Skin of body (tissue), 1 donor: ENCODE measurements at regions not wholly inside any gene's neighbourhood (a gene's known extent, or its start where the extent isn't known, plus 50 kb on each side); places are given as distances from the start of the nearest gene placed in this dataset.
A peak's percentile ranks its signal among the peaks of the same experiment; 100 is the strongest.
"Not testable (repeated sequence)": the region's sequence is repeated elsewhere in the genome, so short reads cannot be mapped to it uniquely, and the experiment has no call there.

Source experiments
- DNase-seq: peaks from one replicate; lab custom pipeline; 2025; lab: John Stamatoyannopoulos, UW

DNA sequence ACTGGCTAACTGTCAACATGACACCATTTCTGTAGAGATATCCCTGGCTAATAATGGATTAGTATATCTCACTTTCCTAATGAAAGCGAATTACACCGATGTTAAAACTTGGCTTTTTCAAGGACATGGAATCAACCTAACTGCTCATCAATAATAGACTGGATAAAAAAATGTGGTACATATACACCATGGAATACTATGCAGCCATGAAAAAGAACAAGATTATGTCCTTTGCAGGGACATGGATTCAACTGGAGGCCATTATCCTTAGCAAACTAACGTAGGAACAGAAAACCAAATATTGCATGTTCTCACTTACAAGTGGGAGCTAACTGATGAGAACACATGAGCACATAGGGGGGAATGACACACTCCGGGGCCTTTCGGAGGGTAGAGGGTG, 62.6 kb downstream of the ZIC1 start:
- DNase-seq: no peak

DNA sequence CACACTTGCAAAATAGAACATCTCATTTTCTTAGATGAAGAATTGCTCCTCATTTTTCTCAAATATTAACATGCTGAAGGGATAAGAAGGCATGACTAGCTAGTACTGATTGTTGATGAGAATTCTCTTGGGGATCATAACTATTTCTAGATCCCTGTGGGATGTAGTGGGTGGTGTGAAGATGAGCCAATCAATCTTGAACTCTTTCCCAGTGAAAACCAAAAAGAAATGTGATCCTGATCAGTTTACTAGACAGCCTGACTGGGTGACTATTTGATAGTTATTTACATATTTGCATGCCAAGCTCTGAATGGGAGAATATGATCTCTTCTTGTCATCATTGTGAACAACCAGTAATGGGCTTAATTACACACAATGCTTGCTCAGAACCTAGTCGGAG, 63.7 kb downstream of the ZIC1 start:
- DNase-seq: no peak

- no peak for DNase-seq
Measured at GRCh38 chr3:147483145-147483544, 74.0 kb downstream of the ZIC1 start.

DNA sequence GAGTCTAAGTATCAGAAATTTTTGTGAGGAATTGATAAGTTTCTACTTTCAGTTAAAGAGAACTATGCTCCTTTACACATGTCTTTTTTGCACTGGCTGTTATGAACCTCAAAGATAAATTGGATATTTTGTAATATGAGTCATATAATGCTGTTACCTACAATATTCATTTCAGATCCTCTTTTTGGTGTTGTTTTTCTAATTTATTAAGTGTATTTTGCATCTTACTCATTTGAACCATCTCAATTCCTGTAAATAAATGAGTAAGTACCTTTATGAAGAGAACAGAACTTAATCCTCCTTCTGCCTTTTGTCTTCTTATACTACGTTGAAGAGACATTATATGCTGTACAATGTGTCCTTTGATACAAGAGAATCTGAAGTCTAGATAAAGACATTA, 74.4 kb downstream of the ZIC1 start:
- DNase-seq: no peak

- no peak for DNase-seq
Measured at GRCh38 chr3:147493065-147493464, 83.9 kb downstream of the ZIC1 start.

DNA sequence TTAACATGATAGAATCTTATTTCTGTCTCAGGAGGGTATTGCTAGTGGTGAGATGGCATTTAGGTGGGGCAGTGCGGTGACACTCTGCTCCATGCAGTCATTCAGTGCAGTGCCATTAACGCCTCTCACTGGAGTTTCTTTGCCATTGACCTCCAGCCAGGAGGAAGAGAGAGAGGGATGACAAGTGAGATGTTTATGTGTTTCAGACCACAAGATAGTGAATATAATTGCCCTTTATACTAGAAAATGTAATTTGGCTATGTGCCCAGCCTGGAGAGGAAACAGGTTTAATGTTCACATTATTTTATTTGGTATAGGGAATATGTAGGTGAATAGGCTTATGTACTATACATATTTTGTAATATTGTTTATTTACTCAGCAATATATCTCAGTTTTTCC, 84.5 kb downstream of the ZIC1 start:
- DNase-seq: no peak

GRCh38 chr3:147497286-147497685, 88.1 kb downstream of the ZIC1 start:
- no peak for DNase-seq

DNA sequence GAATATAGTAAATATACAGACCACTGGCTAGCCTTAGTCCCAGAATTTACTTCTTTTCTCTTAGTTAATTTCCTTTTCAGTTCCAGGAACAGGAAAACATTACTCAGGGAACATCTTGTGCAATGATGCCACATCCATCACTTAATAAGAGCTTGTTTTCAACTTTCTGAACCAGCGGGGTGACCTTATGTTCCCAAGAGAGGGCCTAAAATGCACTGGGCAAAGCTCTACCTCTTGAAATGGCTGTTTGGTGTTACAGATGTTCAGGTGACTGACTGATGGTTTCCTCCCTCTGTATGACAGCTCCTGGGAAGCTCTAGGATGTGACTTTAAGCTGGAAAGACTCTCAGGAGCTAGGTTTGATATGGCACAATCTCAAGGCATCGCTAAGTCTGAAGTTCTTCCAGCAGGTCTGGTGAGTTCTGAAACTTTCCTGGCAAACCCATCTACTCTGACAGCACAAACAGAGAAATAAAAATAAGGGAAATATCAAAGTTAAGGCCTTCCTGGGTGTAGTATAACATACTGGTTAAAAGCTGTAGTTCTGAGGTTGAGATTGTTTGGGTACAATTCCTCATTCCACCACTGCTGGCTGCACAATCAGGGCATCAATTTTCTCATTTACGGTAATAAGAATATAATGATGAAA, 98.6 kb downstream of the ZIC1 start:
- DNase-seq: no peak

- DNase-seq: no peak
Measured at GRCh38 chr3:147509448-147509847, 100.3 kb downstream of the ZIC1 start.

DNA sequence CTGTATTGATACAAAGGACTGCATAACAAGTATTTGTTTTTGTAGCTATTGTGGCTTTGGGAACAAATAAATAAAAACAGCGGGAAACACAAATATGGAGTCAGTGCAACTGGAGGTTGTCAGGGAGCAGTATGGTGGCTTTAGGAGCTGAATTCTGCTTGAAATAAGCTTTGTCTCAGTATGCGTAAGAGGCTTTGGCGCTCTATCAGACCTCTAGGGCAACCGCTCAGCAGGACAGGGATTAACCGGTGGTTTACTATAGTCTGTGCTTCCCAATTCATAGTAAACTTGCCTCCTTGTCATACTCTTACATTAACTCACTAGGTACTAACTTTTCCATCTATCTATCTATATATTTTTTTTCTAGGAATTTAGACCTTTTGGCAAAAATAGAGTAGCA, 104.6 kb downstream of the ZIC1 start:
- DNase-seq: no peak

DNA sequence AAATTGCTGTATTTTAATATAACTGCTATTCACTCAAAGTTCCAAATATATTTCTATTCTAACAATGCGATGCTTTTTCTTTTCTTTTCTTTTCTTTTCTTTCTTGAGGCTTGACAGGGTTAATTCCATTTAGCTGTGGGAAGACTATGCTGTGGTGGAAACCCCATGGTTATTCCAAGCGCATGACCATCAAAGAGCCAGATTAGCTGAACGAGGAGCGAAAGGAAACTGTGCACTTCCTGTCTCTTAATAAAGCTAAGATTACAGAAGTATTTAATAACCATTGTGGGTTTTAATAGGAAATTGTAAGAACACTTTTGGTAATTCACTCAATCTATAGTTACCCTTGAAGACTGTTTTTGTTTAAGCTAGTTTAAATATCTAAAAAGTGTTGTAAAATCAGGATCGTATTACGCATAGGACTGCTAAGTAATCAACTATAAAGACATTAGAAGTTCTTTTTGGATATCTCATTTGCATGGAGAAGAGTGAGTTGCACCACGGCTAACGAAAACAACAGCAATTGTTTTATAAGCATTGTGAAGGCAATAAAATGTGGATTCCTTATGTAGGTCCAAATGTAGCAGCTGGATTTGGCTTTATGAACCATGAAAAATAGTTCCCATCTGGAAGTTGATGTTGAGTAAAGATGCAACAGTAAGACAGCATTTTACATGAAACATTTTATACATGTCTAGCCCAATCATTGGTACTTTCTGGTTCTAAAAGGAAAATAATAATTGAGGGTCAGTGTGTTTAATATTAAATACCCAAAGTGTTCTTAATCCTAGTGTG, 105.4 kb downstream of the ZIC1 start:
- peak; percentile 37 for DNase-seq

- no peak for DNase-seq
Measured at GRCh38 chr3:147518465-147518864, 109.3 kb downstream of the ZIC1 start.

- DNase-seq: no peak
Measured at GRCh38 chr3:147521646-147522045, 112.5 kb downstream of the ZIC1 start.

- not testable (repeated sequence) for DNase-seq
Measured at GRCh38 chr3:147522780-147523179, 113.6 kb downstream of the ZIC1 start.

DNA sequence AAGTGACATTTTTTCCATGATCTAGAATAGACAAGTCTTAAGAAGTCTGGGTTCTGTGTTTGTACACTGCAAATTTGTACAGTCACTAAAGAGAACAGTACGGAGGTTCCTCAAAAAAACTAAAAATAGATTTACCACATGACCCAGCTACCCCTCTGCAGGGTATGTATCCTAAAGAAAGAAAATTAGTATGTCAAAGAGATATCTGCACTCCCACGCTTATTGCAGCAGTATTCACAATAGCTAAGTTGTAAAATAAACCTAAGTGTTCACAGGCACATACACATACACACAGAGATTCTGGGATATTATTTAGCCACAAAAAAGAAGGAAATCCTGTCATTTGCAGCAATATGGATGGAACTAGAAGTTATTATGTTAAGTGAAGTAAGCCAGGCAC, 120.4 kb downstream of the ZIC1 start:
- no peak for DNase-seq

DNA sequence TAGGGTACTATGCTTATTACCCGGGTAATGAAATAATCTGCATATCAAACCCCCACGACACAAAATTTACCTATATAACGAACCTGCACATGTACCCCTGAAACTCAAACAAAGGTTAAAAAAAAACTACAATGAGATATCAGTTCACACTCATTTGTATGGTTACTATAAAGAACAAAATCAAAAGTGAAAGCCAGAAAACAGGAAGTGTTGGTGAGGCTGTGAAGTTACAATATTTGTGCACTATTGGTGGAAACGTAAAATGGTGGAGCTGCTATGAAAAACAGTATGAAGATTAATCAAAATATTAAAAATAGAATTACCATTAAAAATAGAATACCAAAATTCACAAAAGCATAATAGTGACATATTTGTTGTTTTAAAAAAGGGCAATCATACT, 128.9 kb downstream of the ZIC1 start:
- DNase-seq: no peak

- no peak for DNase-seq
Measured at GRCh38 chr3:147540921-147541320, 131.8 kb downstream of the ZIC1 start.

DNA sequence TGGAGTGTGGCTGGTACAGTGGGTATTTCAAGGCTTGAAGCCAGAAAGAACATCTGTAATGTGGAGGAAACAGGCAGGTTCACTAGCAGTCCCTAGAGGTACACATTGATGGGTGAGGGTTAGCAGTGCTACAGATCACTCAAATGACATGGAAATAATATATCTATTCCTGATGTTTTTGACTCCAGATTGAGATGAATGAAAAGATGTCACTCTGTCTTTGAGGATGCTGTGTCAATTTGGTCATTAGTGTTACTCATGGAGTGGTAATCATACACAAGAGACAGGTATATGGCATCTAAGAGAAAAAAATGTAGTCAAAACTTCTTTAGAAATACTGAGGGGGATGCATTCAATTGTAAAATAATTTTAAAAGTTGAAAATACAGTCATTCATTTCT, 135.1 kb downstream of the ZIC1 start:
- DNase-seq: no peak

DNA sequence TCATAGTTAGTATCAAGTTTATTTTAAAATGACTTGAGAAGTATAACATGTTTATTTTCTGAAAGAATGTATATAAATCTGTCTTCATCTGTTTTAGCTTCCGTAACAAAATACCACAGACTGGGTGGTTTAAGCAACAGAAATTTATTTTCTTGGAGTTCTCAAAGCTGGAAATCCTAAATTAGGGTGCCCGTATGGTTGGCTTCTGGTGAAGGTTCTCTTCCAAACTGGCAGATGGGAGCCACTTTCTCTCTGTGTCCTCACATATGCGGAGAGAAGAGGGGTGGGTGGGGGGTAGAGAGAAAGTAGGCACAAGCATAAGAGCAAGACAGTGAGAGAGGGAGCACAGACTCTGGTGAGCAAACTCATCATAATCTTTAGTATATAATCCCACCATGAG, 142.3 kb downstream of the ZIC1 start:
- DNase-seq: no peak

DNA sequence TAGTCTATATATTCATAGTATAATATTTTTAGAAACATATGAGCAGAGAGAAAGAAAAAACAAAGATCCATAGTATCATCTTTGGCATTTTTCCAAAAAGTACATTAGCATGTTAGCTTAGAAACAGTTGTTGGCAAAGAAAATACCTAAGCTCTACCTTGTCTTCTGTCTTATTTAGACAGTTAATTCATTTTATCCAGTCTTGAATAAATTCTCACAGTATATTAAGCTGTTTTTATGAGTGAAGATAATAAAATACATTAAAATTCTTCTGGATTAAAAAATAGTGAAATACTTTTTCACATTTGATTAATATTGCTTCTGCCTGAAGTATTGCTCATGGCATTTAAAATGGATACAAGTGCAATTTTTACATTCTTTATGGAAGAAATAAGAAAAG, 145.2 kb downstream of the ZIC1 start:
- DNase-seq: no peak

- DNase-seq: no peak
Measured at GRCh38 chr3:147572970-147573340, 163.8 kb downstream of the ZIC1 start.

DNA sequence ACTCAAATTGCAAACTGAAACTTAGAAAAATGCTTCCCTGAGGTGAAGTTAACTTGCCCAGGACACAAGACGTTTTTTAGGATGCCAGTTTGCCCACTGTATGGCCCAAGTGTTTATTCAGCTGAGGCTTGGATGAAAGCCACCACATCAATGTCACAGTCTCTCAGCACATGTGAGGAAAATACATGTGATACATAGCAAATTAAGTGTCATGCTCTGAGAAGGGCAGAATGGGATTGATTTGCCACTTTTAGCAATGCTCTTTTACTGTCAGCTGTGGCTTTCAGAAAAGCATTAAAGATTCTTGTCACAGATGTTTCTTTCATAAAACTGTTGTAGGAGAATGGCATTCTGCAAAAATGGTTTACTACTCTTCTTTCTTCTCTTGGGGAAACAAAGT, 165.5 kb downstream of the ZIC1 start:
- no peak for DNase-seq

DNA sequence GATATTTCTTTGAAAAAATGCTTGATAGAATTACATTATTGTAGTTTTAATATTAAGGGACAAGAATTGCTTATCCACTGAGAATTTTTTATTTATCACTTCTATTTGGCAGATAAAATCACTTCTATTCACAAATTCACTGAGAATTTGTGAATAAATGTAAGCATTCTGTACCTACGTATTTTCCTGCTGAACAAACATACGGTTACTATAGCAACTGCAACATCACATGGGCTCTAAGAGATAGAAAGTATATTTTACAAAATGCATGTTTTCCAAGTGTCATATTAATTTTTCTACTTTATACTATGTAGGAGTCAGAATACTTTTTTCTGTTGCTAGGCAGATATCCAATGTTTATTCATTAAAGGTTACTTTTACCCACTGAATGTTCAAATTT, 166.2 kb downstream of the ZIC1 start:
- no peak for DNase-seq
